ENCODE measurements at regions not wholly inside any gene's neighbourhood (a gene's known extent, or its start where the extent isn't known, plus 50 kb on each side); places are given as distances from the start of the nearest gene placed in this dataset.

GRCh38 chr6:62345446-62345845 is 59.4 kb upstream of the KHDRBS2 start:
- H3K36me3 ChIP-seq (ENCODE audit: control insufficient read depth, insufficient read depth, low read length), result no peaks in the 10 kb centered on the region
- ChIA-PET CTCF (ENCODE audit: low intra/inter-chr PET ratio) (no interaction called here), POLR2A (no interaction called here)
- no TSS peak for BruUV-seq (replicated peaks)
- 0% methylated on average over 7 of the region's 7 CpGs for WGBS (ENCODE audit: insufficient coverage, low coverage, missing lambda C conversion rate)
- no peak overlapping the region for H3K4me2 ChIP-seq (ENCODE audit: insufficient read depth, low read length)
- H3K9me3 ChIP-seq (replicated peaks; ENCODE audit: control insufficient read depth, insufficient read depth, low read depth, low read length), result no peaks in the 10 kb centered on the region
- no peaks in the 10 kb centered on the region for H3K4me1 ChIP-seq (replicated peaks in 1 of 2; ENCODE audit: control insufficient read depth in 2 of 2, insufficient read depth in 2 of 2, low read length in 2 of 2)
- no peak overlapping the region for H2AFZ ChIP-seq (ENCODE audit: low read depth, low read length)
- H3K9ac ChIP-seq (ENCODE audit: insufficient read depth in 1 of 2, low read depth in 2 of 2, low read length in 2 of 2), result no peak overlapping the region
- no peak overlapping the region for H3K4me3 ChIP-seq
- no peaks in the 10 kb centered on the region for H3K27me3 ChIP-seq (ENCODE audit: control insufficient read depth in 2 of 2, insufficient read depth in 2 of 2, low read length in 2 of 2)
- in situ Hi-C loops (cut with MboI) (no loop called here), intact Hi-C loops (cut with micrococcal nuclease) (no loop called here)
- DNase-seq (ENCODE audit: extremely low read depth in 1 of 4, low spot score in 3 of 4) (no peak), ATAC-seq (no peak), FAIRE-seq (no peak)
- no peaks in the 10 kb centered on the region for H3K79me2 ChIP-seq (ENCODE audit: control insufficient read depth, insufficient read depth, low read length)
- H3K27ac ChIP-seq (ENCODE audit: extremely low read depth, low read depth, low read length), result no peak overlapping the region
- H4K20me1 ChIP-seq (replicated peaks; ENCODE audit: control insufficient read depth, insufficient read depth, low read length), result no peaks in the 10 kb centered on the region
- no peaks in the 10 kb centered on the region for H3K9me1 ChIP-seq (ENCODE audit: control insufficient read depth, insufficient read depth, low read length)
- TF ChIP-seq, protein P1, sequence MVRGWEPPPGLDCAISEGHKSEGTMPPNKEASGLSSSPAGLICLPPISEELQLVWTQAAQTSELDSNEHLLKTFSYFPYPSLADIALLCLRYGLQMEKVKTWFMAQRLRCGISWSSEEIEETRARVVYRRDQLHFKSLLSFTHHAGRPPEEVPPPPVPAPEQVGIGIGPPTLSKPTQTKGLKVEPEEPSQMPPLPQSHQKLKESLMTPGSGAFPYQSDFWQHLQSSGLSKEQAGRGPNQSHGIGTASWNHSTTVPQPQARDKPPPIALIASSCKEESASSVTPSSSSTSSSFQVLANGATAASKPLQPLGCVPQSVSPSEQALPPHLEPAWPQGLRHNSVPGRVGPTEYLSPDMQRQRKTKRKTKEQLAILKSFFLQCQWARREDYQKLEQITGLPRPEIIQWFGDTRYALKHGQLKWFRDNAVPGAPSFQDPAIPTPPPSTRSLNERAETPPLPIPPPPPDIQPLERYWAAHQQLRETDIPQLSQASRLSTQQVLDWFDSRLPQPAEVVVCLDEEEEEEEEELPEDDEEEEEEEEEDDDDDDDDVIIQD (CRISPR knock-in tag; IDR thresholded peaks at IDR 0.05), result no peak
- TF ChIP-seq HIVEP1 (CRISPR knock-in tag; IDR thresholded peaks at IDR 0.05) (no peak), CEBPB (tag; IDR thresholded peaks at IDR 0.05) (no peak), HOXB6 (CRISPR knock-in tag; IDR thresholded peaks at IDR 0.05; ENCODE audit: borderline replicate concordance) (no peak)

DNA sequence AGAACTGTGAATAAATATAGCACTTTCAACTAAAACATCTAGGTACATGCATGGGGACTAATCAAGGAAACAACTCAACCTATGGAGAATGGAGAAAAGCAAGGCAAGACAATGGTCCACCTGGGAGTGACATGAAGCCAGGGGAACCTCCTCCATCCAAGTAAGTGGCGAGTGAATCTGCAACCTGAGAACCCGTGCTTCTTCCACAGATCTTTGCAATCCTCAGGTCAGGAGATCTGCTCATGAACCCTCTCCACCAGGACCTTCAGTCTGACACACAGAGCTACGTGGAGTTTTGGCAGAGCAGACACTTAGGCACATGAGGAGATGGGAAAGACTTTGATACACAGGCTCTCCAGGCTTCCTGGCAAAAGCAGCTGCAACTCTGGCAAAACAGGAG is 58.8 kb upstream of the KHDRBS2 start:
- H3K27ac ChIP-seq (ENCODE audit: extremely low read depth, low read depth, low read length), result no peak overlapping the region
- intact Hi-C loops (cut with micrococcal nuclease), result no loop called here
- no peaks in the 10 kb centered on the region for H3K9me3 ChIP-seq (replicated peaks; ENCODE audit: control insufficient read depth, insufficient read depth, low read depth, low read length)
- no peaks in the 10 kb centered on the region for H3K4me1 ChIP-seq (replicated peaks in 1 of 2; ENCODE audit: control insufficient read depth in 2 of 2, insufficient read depth in 2 of 2, low read length in 2 of 2)
- in situ Hi-C loops (cut with MboI), result no loop called here
- no peak for FAIRE-seq
- no TSS peak for BruUV-seq (replicated peaks)
- no peak overlapping the region for H3K4me2 ChIP-seq (ENCODE audit: insufficient read depth, low read length)
- no peak overlapping the region for H3K9ac ChIP-seq (ENCODE audit: insufficient read depth in 1 of 2, low read depth in 2 of 2, low read length in 2 of 2)
- H2AFZ ChIP-seq (ENCODE audit: low read depth, low read length), result no peak overlapping the region
- no peaks in the 10 kb centered on the region for H3K79me2 ChIP-seq (ENCODE audit: control insufficient read depth, insufficient read depth, low read length)
- POLR2A ChIA-PET, result no interaction called here
- no peak for ATAC-seq
- WGBS (ENCODE audit: insufficient coverage, low coverage, missing lambda C conversion rate), result 0% methylated on average over 3 of the region's 3 CpGs
- H4K20me1 ChIP-seq (replicated peaks; ENCODE audit: control insufficient read depth, insufficient read depth, low read length), result no peaks in the 10 kb centered on the region
- no peak overlapping the region for H3K4me3 ChIP-seq
- H3K9me1 ChIP-seq (ENCODE audit: control insufficient read depth, insufficient read depth, low read length), result no peaks in the 10 kb centered on the region
- H3K27me3 ChIP-seq (ENCODE audit: control insufficient read depth in 2 of 2, insufficient read depth in 2 of 2, low read length in 2 of 2), result no peaks in the 10 kb centered on the region
- no peak for DNase-seq (ENCODE audit: extremely low read depth in 1 of 4, low spot score in 3 of 4)
- no peaks in the 10 kb centered on the region for H3K36me3 ChIP-seq (ENCODE audit: control insufficient read depth, insufficient read depth, low read length)
- CTCF ChIA-PET (ENCODE audit: low intra/inter-chr PET ratio), result no interaction called here
- TF ChIP-seq NFE2 (IDR thresholded peaks at IDR 0.05; ENCODE audit: low read depth) (no peak), MEF2A (IDR thresholded peaks at IDR 0.05; ENCODE audit: control insufficient read depth, low read depth, low read length) (no peak), ZBTB26 (CRISPR knock-in tag; IDR thresholded peaks at IDR 0.05) (no peak), CC2D1A (IDR thresholded peaks at IDR 0.05) (no peak), POU5F1 (IDR thresholded peaks at IDR 0.05; ENCODE audit: borderline replicate concordance, low read depth, low read length, partially characterized antibody) (no peak), BMI1 (IDR thresholded peaks at IDR 0.05; ENCODE audit: low read length) (no peak), PYGO2 (tag; IDR thresholded peaks at IDR 0.05) (no peak), SIRT6 (IDR thresholded peaks at IDR 0.05; ENCODE audit: low read depth, low read length) (no peak), CBFA2T3 (IDR thresholded peaks at IDR 0.05) (no peak), KLF1 (tag; IDR thresholded peaks at IDR 0.05) (no peak), KDM2B (CRISPR knock-in tag; IDR thresholded peaks at IDR 0.05) (no peak), ZNF707 (CRISPR knock-in tag; conservative IDR thresholded peaks at IDR 0.05) (no peak), ZC3H11A (IDR thresholded peaks at IDR 0.05; ENCODE audit: low read depth, low read length) (no peak)

All from K562 (cell line).